ENCODE measurements at regions not wholly inside any gene's neighbourhood (a gene's known extent, or its start where the extent isn't known, plus 50 kb on each side); places are given as distances from the start of the nearest gene placed in this dataset.

DNA sequence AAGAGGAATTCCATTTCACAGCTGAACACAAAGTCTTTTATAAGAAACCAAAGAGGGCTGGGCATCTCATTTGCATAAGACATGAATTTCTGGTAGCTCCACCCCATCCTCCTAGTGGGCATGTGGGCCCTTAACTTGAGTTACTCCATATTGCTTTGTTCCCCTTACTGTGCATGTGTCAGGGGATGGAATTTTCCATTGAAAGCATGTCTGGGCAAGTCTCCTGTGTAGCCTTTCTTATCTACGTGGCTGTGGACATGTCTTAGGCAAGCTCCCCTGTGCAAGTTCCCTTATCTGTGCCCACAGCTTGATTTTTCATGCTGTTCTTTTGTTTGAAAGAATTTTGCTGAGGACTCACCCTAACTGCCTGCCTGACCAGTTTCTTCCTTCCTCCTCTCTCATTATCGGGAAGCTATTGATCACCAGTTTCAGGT, 123.5 kb upstream of the JADE1 start (continued):
- TF ChIP-seq NONO (IDR thresholded peaks at IDR 0.05; ENCODE audit: low read depth in 2 of 2, low read length in 1 of 2): 0 out of 4 replicates have a peak, but pooled peaks of 1 of the 2 experiments have one; percentile 15
- no peak for TF ChIP-seq SRSF9 (IDR thresholded peaks at IDR 0.05; ENCODE audit: borderline replicate concordance, low read depth, low read length)
- TF ChIP-seq HCFC1 (IDR thresholded peaks at IDR 0.05; ENCODE audit: low read depth, low read length): no peak
- TF ChIP-seq KDM2B (CRISPR knock-in tag; IDR thresholded peaks at IDR 0.05): no peak
- no peak for TF ChIP-seq NR2C1 (IDR thresholded peaks at IDR 0.05)
- TF ChIP-seq NR2C1 (tag; IDR thresholded peaks at IDR 0.05): peak; percentile 73
- TF ChIP-seq ZNF282 (CRISPR knock-in tag; IDR thresholded peaks at IDR 0.05): no peak
- TF ChIP-seq, protein P1, sequence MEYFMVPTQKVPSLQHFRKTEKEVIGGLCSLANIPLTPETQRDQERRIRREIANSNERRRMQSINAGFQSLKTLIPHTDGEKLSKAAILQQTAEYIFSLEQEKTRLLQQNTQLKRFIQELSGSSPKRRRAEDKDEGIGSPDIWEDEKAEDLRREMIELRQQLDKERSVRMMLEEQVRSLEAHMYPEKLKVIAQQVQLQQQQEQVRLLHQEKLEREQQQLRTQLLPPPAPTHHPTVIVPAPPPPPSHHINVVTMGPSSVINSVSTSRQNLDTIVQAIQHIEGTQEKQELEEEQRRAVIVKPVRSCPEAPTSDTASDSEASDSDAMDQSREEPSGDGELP (CRISPR knock-in tag; IDR thresholded peaks at IDR 0.05; ENCODE audit: borderline replicate concordance): no peak
- no peak for TF ChIP-seq SMAD3 (CRISPR knock-in tag; conservative IDR thresholded peaks at IDR 0.05)
- no peak for TF ChIP-seq RFX7 (CRISPR knock-in tag; IDR thresholded peaks at IDR 0.05)
- no peak for TF ChIP-seq CBX1 (IDR thresholded peaks at IDR 0.05; ENCODE audit: low read depth)
- no peak for TF ChIP-seq SNRNP70 (optimal IDR thresholded peaks at IDR 0.05; ENCODE audit: low read depth, low read length)
- TF ChIP-seq MAZ (CRISPR knock-in tag; conservative IDR thresholded peaks at IDR 0.05 in 1 of 2, IDR thresholded peaks at IDR 0.05 in 1 of 2): peak in 1 of 2 experiments; percentile 62; a peak in 1 of 4 replicates
- TF ChIP-seq KLF13 (tag; IDR thresholded peaks at IDR 0.05; ENCODE audit: borderline replicate concordance, low read depth): peak; percentile 82; the same call in 1 of the 2 replicates
- TF ChIP-seq ILK (tag; IDR thresholded peaks at IDR 0.05; ENCODE audit: borderline replicate concordance, low read depth): peak; percentile 80; the same call in 1 of the 2 replicates
- TF ChIP-seq ZBTB17 (CRISPR knock-in tag; IDR thresholded peaks at IDR 0.05): peak; percentile 75; the same call in 1 of the 2 replicates
- TF ChIP-seq, protein P2, sequence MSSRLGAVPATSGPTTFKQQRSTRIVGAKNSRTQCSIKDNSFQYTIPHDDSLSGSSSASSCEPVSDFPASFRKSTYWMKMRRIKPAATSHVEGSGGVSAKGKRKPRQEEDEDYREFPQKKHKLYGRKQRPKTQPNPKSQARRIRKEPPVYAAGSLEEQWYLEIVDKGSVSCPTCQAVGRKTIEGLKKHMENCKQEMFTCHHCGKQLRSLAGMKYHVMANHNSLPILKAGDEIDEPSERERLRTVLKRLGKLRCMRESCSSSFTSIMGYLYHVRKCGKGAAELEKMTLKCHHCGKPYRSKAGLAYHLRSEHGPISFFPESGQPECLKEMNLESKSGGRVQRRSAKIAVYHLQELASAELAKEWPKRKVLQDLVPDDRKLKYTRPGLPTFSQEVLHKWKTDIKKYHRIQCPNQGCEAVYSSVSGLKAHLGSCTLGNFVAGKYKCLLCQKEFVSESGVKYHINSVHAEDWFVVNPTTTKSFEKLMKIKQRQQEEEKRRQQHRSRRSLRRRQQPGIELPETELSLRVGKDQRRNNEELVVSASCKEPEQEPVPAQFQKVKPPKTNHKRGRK (tag; IDR thresholded peaks at IDR 0.05): no peak
- no peak for TF ChIP-seq HMG20A (CRISPR knock-in tag; conservative IDR thresholded peaks at IDR 0.05)
- TF ChIP-seq, protein P3, sequence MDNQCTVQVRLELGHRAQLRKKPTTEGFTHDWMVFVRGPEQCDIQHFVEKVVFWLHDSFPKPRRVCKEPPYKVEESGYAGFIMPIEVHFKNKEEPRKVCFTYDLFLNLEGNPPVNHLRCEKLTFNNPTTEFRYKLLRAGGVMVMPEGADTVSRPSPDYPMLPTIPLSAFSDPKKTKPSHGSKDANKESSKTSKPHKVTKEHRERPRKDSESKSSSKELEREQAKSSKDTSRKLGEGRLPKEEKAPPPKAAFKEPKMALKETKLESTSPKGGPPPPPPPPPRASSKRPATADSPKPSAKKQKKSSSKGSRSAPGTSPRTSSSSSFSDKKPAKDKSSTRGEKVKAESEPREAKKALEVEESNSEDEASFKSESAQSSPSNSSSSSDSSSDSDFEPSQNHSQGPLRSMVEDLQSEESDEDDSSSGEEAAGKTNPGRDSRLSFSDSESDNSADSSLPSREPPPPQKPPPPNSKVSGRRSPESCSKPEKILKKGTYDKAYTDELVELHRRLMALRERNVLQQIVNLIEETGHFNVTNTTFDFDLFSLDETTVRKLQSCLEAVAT (IDR thresholded peaks at IDR 0.05): peak in 1 of 2 experiments; percentile 49; a peak in 1 of 4 replicates
- no peak for TF ChIP-seq CBX8 (IDR thresholded peaks at IDR 0.05; ENCODE audit: borderline replicate concordance, extremely low read depth, low read depth, low read length, poor library complexity, severe bottlenecking)
- peak; percentile 90; the same call in 1 of the 2 replicates for TF ChIP-seq ZNF780A (CRISPR knock-in tag; IDR thresholded peaks at IDR 0.05)
- TF ChIP-seq, protein P4, sequence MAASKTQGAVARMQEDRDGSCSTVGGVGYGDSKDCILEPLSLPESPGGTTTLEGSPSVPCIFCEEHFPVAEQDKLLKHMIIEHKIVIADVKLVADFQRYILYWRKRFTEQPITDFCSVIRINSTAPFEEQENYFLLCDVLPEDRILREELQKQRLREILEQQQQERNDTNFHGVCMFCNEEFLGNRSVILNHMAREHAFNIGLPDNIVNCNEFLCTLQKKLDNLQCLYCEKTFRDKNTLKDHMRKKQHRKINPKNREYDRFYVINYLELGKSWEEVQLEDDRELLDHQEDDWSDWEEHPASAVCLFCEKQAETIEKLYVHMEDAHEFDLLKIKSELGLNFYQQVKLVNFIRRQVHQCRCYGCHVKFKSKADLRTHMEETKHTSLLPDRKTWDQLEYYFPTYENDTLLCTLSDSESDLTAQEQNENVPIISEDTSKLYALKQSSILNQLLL (CRISPR knock-in tag; IDR thresholded peaks at IDR 0.05; ENCODE audit: borderline replicate concordance): no peak
- TF ChIP-seq ZNF3 (CRISPR knock-in tag; IDR thresholded peaks at IDR 0.05): no peak
- TF ChIP-seq DDX20 (tag; IDR thresholded peaks at IDR 0.05; ENCODE audit: low read depth): peak; percentile 65; the same call in 1 of the 2 replicates
- TF ChIP-seq ZBTB8A (IDR thresholded peaks at IDR 0.05; ENCODE audit: partially characterized antibody): no peak
